BLaER1 (cell line): ENCODE measurements at regions not wholly inside any gene's neighbourhood (a gene's known extent, or its start where the extent isn't known, plus 50 kb on each side); places are given as distances from the start of the nearest gene placed in this dataset.
A peak's percentile ranks its signal among the peaks of the same experiment; 100 is the strongest.

Experiments
- H3K27ac ChIP-seq: shearing (Covaris generic); formaldehyde crosslinking; 2 replicates; pipeline ENCODE4 v1.8.1; 2022
- H3K27me3 ChIP-seq: shearing (Covaris generic); formaldehyde crosslinking; 2 replicates; pipeline ENCODE4 v1.8.1; 2022
- H3K36me3 ChIP-seq: shearing (Covaris generic); formaldehyde crosslinking; 2 replicates; pipeline ENCODE4 v1.8.1; 2022
- H3K4me1 ChIP-seq: shearing (Covaris generic); formaldehyde crosslinking; 2 replicates; pipeline ENCODE4 v1.8.1; 2022
- H3K4me2 ChIP-seq: shearing (Covaris generic); formaldehyde crosslinking; 2 replicates; pipeline ENCODE4 v1.8.1; 2022
- H3K4me3 ChIP-seq: shearing (Covaris generic); formaldehyde crosslinking; 2 replicates; pipeline ENCODE4 v1.8.1; 2022
- H3K9ac ChIP-seq: shearing (Covaris generic); formaldehyde crosslinking; 2 replicates; pipeline ENCODE4 v1.8.1; 2022
- H3K9me3 ChIP-seq: shearing (Covaris generic); formaldehyde crosslinking; 2 replicates; pipeline ENCODE4 v1.8.1; 2022
- H4K20me1 ChIP-seq: shearing (Covaris generic); formaldehyde crosslinking; 2 replicates; pipeline ENCODE4 v1.8.1; 2022
- Cebpa-rat ChIP-seq: shearing (Covaris generic); IDR thresholded peaks from 2 replicates; pipeline ENCODE4 v1.8.1; 2022

DNA sequence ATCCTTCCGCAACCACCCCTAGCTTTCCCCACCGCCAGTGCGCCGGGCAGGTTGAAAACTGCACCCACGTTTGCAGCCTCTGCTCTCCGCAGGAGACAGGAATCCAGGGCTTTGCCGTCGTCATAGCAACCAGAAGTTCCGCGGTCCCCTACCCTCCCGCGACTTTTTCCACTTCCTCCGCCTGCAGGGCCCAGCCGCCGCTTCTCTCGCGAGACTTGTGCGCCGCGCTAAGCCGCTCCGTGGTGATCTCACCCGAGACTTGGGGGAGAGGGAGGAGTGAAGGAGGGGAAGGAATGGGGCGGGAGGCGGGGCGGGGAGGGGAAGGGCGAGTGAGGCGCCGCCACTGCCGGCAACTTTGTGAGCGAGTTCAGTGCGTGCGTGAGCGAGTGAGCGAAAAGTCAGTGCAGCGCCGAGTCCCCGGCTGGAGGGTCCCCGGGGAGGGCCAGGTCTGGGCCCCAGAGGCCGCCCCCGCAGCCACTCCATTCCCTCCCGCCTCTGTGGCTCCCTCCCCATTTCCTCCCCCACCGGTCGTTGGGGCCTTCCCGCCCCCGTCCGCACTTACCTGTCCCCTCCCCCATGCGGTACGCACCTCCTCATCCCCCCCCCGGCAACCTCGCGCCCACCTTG is 413.0 kb downstream of the PCNX1 start, which contains the start of gene SIPA1L1:
TSS of gene SIPA1L1 (plus strand) at position 370 of the 627 bp plus-strand sequence.
- H3K4me2 ChIP-seq = peak within 1 kb of the TSS; percentile 87

DNA sequence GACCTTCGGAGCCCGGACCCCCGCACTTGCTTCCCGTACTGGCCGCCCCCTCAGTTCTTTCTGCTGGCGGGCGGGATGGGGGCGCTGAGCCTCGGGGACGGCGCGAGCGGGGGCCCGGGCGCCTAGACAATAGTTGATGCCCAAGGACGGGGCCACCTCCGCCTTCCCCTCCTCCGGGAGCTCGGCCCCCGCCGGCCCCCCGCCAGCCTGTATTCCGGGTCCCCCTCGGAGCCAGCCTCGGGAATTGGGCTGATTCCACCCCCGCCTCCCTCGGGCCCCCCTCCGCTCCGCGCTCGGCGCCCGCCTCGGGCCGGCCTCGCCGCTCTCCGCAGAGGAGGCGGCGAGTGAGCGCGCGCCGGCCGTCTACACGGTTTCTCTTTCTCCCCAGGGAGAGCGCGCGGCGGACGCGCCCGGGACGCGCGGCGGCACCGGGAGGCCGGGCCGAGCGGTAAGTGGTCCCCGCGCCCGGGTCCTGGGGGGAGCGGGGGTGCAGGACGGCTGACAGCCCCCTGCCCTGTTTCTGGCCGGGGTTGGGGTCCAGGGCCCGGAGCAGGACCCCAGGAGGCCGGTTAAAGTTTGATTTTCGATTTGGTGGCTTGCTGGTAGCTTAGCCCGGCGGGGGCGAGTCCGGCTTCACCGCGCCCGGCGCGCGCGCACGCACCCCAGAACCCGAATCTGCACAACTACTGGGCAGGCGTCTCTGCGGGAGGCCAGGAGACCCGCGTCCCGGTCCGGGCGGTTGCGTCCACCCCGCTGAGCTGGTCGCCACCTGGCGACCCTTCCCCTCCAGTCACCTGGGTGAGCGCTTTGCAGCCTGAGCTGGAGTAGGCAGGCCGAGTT is 413.7 kb downstream of the PCNX1 start:
- H3K9me3 ChIP-seq = no peaks in the 10 kb centered on the region
- H3K4me1 ChIP-seq = peaks cover 38% of the 10 kb centered on the region
- peak overlapping the region; percentile 89 for H3K4me3 ChIP-seq
- H3K36me3 ChIP-seq = no peaks in the 10 kb centered on the region
- no peak for TF ChIP-seq Cebpa-rat
- H3K9ac ChIP-seq = peak overlapping the region; percentile 92
- no peaks in the 10 kb centered on the region for H3K27me3 ChIP-seq
- peak overlapping the region; percentile 87 for H3K4me2 ChIP-seq
- H3K27ac ChIP-seq = peak overlapping the region; percentile 89
- H4K20me1 ChIP-seq = no peaks in the 10 kb centered on the region

More for the DNA sequence above, 413.0 kb downstream of the PCNX1 start, which contains the start of gene SIPA1L1:
- no peak for TF ChIP-seq Cebpa-rat
- no peaks in the 10 kb centered on the region for H3K36me3 ChIP-seq
- H3K27ac ChIP-seq = peak within 1 kb of the TSS; percentile 89
- H3K9me3 ChIP-seq = no peaks in the 10 kb centered on the region
- H4K20me1 ChIP-seq = no peaks in the 10 kb centered on the region
- H3K4me1 ChIP-seq = peaks cover 32% of the 10 kb centered on the region
- H3K9ac ChIP-seq = peak within 1 kb of the TSS; percentile 92
- peak within 1 kb of the TSS; percentile 89 for H3K4me3 ChIP-seq
- no peaks in the 10 kb centered on the region for H3K27me3 ChIP-seq

DNA sequence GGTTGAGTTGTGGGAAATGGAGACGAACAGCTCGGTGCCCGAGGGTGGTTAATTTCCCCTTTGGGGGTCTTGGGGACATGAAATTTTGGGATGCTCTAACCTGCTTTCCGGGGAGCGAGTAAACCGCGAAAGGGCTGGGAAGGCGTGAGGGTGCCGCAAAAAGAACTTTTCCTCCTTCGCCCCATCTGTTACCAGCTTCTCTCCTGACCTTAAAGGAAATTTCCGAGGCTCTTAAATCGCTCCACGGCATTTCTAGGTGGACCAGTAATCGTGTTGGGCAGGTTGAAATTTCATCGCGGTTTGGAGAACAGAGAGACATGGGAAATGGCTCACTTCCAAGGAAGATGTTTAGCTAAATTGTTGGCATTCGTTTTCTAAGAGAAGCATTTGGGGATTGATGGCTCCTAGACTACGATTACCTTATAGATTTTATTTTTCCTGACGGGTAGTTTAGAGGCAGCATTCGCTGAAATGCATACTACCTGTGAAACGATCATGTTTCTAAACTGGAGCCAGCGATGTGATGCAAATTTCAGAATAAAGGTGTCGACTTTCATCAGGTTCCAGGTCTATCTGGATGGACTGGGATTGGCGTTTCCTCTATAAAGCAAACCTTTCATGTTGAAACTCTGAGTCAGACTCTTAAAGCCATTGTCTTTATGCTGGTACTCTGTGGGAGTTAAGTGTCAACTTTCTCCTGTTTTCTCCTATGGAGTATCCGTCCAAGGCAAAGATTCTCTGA is 414.5 kb downstream of the PCNX1 start:
- Histone ChIP-seq H3K9me3 (no peaks in the 10 kb centered on the region), H3K4me3 (peak overlapping the region; percentile 89), H3K9ac (peak overlapping the region; percentile 92), H3K4me1 (peaks cover 38% of the 10 kb centered on the region), H3K27me3 (no peaks in the 10 kb centered on the region), H3K27ac (peak overlapping the region; percentile 89), H4K20me1 (no peaks in the 10 kb centered on the region), H3K36me3 (no peaks in the 10 kb centered on the region), H3K4me2 (peak overlapping the region; percentile 87)
- no peak for TF ChIP-seq Cebpa-rat

DNA sequence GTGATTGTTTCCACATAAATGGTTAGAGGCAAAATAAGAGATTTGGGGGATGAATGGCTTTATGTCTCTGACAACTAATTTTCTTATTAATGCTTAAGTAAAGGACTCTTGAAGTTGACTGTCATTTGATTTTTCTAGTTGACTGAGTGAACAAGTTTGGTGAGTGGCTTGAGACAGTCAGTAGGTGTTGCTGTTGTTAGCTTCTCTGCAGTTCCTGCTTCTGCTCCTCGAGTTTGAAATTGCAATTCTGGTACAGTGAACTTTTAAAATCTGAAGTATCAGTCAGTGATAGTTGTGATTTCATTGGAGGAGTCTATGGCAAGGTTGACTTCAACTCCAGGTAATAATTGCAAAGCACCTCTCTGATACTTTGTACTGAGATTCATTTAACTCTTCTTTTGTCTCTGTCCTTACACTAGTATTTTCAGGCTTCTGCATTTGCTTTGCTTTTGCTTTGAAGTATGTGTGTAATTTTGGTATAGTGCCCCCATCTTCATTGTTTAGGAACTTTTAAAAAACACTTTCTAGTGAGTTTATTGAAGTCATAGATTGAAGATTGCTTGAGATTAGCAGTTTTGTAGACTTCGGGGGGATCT is 415.5 kb downstream of the PCNX1 start:
- H3K4me1 ChIP-seq = peaks cover 41% of the 10 kb centered on the region
- H3K4me2 ChIP-seq = peak overlapping the region; percentile 87
- no peak for TF ChIP-seq Cebpa-rat
- no peak overlapping the region for H3K27ac ChIP-seq
- no peaks in the 10 kb centered on the region for H3K9me3 ChIP-seq
- no peaks in the 10 kb centered on the region for H3K36me3 ChIP-seq
- no peaks in the 10 kb centered on the region for H4K20me1 ChIP-seq
- H3K27me3 ChIP-seq = no peaks in the 10 kb centered on the region
- no peak overlapping the region for H3K4me3 ChIP-seq
- H3K9ac ChIP-seq = no peak overlapping the region

DNA sequence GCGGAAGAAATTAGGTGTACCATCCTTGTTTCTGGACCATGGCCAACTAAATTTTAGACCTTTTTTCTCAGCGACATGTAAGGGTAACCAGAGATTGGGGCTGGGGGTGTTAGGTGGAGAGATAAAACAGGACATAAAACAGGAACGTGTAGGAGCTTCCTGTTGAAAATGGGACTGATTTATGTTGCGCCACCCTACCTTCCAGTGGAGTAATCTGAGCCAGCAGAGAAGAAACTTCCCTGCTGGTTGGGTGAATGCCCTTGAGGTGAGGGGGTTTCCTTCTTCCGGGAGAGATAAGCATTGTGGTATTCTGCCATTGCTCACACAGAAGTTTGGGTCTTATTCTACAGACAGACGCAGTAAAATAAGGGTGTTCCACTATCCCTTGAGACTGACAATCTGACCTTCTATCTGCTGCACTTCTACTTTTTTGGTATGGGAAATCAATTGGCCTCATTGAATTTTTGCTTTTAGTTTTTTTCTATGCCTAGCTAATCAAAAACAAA is 417.6 kb downstream of the PCNX1 start:
- peak overlapping the region; percentile 59 for H3K4me2 ChIP-seq
- H3K9me3 ChIP-seq = peaks cover 2% of the 10 kb centered on the region; the same call in 1 of the 2 replicates
- H3K36me3 ChIP-seq = 0 out of 2 replicates have a peak, but pooled peaks cover 2% of the 10 kb centered on the region
- H4K20me1 ChIP-seq = no peaks in the 10 kb centered on the region
- no peaks in the 10 kb centered on the region for H3K27me3 ChIP-seq
- no peak overlapping the region for H3K27ac ChIP-seq
- no peak overlapping the region for H3K4me3 ChIP-seq
- H3K9ac ChIP-seq = no peak overlapping the region
- no peak for TF ChIP-seq Cebpa-rat
- peaks cover 43% of the 10 kb centered on the region for H3K4me1 ChIP-seq

DNA sequence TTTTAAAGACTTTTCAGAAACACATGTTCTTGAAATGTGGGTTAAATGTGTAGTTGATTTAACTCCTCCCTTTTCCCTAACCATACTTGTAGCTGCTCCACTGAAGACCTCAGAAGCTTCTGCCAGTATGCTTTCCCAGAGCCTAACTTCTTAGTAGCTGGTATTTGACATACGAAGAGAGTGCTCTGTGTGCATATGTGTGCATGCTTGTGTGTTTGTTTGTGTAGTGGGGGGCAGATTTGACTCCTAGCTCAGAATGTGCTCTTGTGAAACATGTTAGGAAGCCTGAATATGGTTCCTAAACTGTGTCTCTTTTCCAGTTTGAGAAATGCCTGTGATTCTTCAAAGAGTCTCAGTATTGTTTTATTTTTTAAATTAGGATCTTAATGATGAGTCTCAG is 420.4 kb downstream of the PCNX1 start:
- Histone ChIP-seq H4K20me1 (no peaks in the 10 kb centered on the region), H3K4me3 (no peak overlapping the region), H3K4me1 (peaks cover 48% of the 10 kb centered on the region), H3K4me2 (peak overlapping the region; percentile 17; the same call in 1 of the 2 replicates), H3K9me3 (peaks cover 8% of the 10 kb centered on the region), H3K27me3 (no peaks in the 10 kb centered on the region), H3K9ac (no peak overlapping the region), H3K27ac (no peak overlapping the region), H3K36me3 (peaks cover 11% of the 10 kb centered on the region; the same call in 1 of the 2 replicates)
- TF ChIP-seq Cebpa-rat = no peak

DNA sequence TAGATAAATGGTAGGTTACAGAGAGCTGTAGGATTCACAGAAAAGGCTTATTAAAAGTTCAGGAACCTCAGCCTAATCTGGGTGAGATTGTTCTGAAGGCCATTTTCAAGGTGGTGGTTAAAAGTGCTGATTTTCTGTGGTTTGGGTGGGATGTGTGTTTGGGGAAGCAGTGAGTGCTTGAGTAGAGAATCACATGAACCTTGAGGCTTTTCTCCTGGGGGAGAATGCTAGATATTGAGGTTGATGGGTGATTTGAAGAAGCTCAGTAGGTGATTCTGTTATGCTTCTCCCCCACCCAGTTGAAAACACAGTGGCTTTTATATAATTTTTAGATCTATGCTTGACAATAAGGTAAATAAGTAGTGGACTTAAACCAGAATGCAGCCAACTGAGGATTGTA is 420.9 kb downstream of the PCNX1 start:
- no peaks in the 10 kb centered on the region for H4K20me1 ChIP-seq
- H3K4me3 ChIP-seq = no peak overlapping the region
- no peak overlapping the region for H3K9ac ChIP-seq
- H3K9me3 ChIP-seq = peaks cover 8% of the 10 kb centered on the region
- H3K4me1 ChIP-seq = peaks cover 45% of the 10 kb centered on the region
- H3K36me3 ChIP-seq = peaks cover 11% of the 10 kb centered on the region; the same call in 1 of the 2 replicates
- H3K27ac ChIP-seq = no peak overlapping the region
- peak overlapping the region; percentile 17 for H3K4me2 ChIP-seq
- no peak for TF ChIP-seq Cebpa-rat
- no peaks in the 10 kb centered on the region for H3K27me3 ChIP-seq

DNA sequence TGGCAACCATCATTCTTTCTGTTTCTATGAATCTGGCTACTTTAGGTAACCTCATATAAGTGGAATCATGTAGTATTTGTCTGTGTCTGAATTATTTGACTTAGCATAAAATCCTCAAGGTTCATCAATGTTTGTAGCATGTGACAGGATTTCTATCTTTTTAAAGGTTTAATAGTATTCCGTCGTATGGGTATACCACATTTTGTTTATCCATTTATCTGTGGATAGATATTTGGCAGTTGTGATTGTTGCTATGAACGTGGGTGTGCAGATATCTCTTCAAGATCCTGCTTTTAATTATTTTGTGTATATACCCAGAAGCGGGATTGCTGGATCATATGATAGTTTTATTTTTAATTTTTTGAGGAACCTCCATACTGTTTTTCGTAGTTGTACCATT is 421.7 kb downstream of the PCNX1 start:
- TF ChIP-seq Cebpa-rat = no peak
- Histone ChIP-seq H3K9me3 (peaks cover 8% of the 10 kb centered on the region), H3K4me3 (no peak overlapping the region), H3K9ac (no peak overlapping the region), H3K27me3 (no peaks in the 10 kb centered on the region), H3K4me1 (peaks cover 45% of the 10 kb centered on the region), H3K27ac (no peak overlapping the region), H3K36me3 (peaks cover 11% of the 10 kb centered on the region; the same call in 1 of the 2 replicates), H3K4me2 (no peak overlapping the region), H4K20me1 (no peaks in the 10 kb centered on the region)

DNA sequence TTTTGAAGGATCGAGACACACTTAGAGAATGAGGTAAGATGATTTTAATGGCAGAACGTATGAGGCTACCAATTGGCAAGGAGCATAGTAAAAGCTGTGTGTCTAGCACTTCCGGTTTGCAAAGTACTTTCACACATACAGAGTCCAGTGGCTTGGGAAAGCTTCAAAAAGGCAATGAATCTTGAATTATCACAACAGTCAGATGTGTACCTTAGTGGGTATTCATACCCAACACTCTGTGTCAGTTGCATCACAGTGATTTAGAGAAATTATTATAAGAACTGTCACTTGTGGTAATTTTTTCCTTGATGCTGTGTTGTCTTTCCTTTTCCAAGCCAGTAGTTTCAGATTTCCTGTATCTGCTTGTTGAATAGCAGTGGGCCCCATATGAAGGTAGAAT is 424.1 kb downstream of the PCNX1 start:
- H3K4me3 ChIP-seq = no peak overlapping the region
- H4K20me1 ChIP-seq = no peaks in the 10 kb centered on the region
- no peaks in the 10 kb centered on the region for H3K27me3 ChIP-seq
- H3K9ac ChIP-seq = no peak overlapping the region
- H3K9me3 ChIP-seq = peaks cover 14% of the 10 kb centered on the region
- no peak for TF ChIP-seq Cebpa-rat
- no peak overlapping the region for H3K27ac ChIP-seq
- H3K4me2 ChIP-seq = peak overlapping the region; percentile 41
- peaks cover 31% of the 10 kb centered on the region for H3K4me1 ChIP-seq
- peaks cover 16% of the 10 kb centered on the region for H3K36me3 ChIP-seq
